WTC11 (cell line): ENCODE measurements at regions not wholly inside any gene's neighbourhood (a gene's known extent, or its start where the extent isn't known, plus 50 kb on each side); places are given as distances from the start of the nearest gene placed in this dataset.

Experiments used
- ATAC-seq: fragments of 200-7000 bp; cut with Tn5 transposase; 2 replicates; pipeline ENCODE4 v1.10.0; 2021; ENCODE audit warnings: mild to moderate bottlenecking, moderate library complexity
- CTCF ChIA-PET: fragments of 300-600 bp; sonication (Branson Sonifier 250); formaldehyde crosslinking; loops from one replicate; lab custom pipeline; 2021; ENCODE audit warnings: antibody characterized with exemption; lab: Charles Lee
- POLR2A ChIA-PET: fragments of 350-600 bp; sonication (Branson Sonifier 250); formaldehyde crosslinking; loops from one replicate; lab custom pipeline; 2021; ENCODE audit warnings: antibody characterized with exemption; lab: Charles Lee
- DNase-seq: peaks from one replicate; pipeline ENCODE4 v3.0.0; 2021; ENCODE audit warnings: low spot score
- H3K27ac Mint-ChIP-seq: 2 replicates; pipeline ENCODE4 v1.8.0; 2021; ENCODE audit warnings: mixed read lengths
- H3K27me3 Mint-ChIP-seq: 2 replicates; pipeline ENCODE4 v1.8.0; 2021; ENCODE audit warnings: low read depth, mild to moderate bottlenecking, moderate library complexity, mixed read lengths
- H3K36me3 Mint-ChIP-seq: 2 replicates; pipeline ENCODE4 v1.8.0; 2021; ENCODE audit warnings: mixed read lengths
- H3K4me1 Mint-ChIP-seq: 2 replicates; pipeline ENCODE4 v1.8.0; 2022; ENCODE audit warnings: mixed read lengths
- H3K4me3 Mint-ChIP-seq: 2 replicates; pipeline ENCODE4 v1.8.0; 2021; ENCODE audit warnings: mild to moderate bottlenecking, moderate library complexity, mixed read lengths
- H3K9me3 Mint-ChIP-seq: 2 replicates; pipeline ENCODE4 v1.8.0; 2021; ENCODE audit warnings: mixed read lengths
- FOXK1 ChIP-seq: sonication (generic); formaldehyde crosslinking; IDR thresholded peaks from 2 replicates; pipeline ENCODE4 v1.8.0; 2022; ENCODE audit warnings: mild to moderate bottlenecking, moderate library complexity, missing genetic modification reagents
- KAT7 ChIP-seq: sonication (generic); formaldehyde crosslinking; IDR thresholded peaks from 2 replicates; pipeline ENCODE4 v1.8.1; 2023; ENCODE audit warnings: missing genetic modification reagents, mild to moderate bottlenecking, borderline replicate concordance
- SMAD3 ChIP-seq: sonication (generic); formaldehyde crosslinking; IDR thresholded peaks from 2 replicates; pipeline ENCODE4 v1.8.0; 2022; ENCODE audit warnings: missing genetic modification reagents, mild to moderate bottlenecking, borderline replicate concordance
- ZNF219 ChIP-seq: sonication (generic); formaldehyde crosslinking; IDR thresholded peaks from 2 replicates; pipeline ENCODE4 v1.8.0; 2023; ENCODE audit warnings: missing genetic modification reagents, mild to moderate bottlenecking, borderline replicate concordance
- TF ChIP-seq, protein P1 (sequence below): sonication (generic); formaldehyde crosslinking; IDR thresholded peaks from 2 replicates; pipeline ENCODE4 v1.8.1; 2023; ENCODE audit warnings: mild to moderate bottlenecking, moderate library complexity, missing genetic modification reagents
- TF ChIP-seq, protein P2 (sequence below): sonication (generic); formaldehyde crosslinking; IDR thresholded peaks from 2 replicates; pipeline ENCODE4 v1.8.1; 2022; ENCODE audit warnings: low read depth, mild to moderate bottlenecking, moderate library complexity, missing genetic modification reagents, borderline replicate concordance
- TF ChIP-seq, protein P3 (sequence below): sonication (generic); formaldehyde crosslinking; IDR thresholded peaks from 2 replicates; pipeline ENCODE4 v1.8.1; 2022; ENCODE audit warnings: mild to moderate bottlenecking, moderate library complexity, missing genetic modification reagents
- TF ChIP-seq, protein P4 (sequence below): sonication (generic); formaldehyde crosslinking; IDR thresholded peaks from 2 replicates; pipeline ENCODE4 v1.8.1; 2022; ENCODE audit warnings: mild to moderate bottlenecking, missing genetic modification reagents, moderate library complexity, borderline replicate concordance
- TF ChIP-seq, protein P5 (sequence below): sonication (generic); formaldehyde crosslinking; IDR thresholded peaks from 2 replicates; pipeline ENCODE4 v1.8.1; 2022; ENCODE audit warnings: low read depth, missing genetic modification reagents, borderline replicate concordance
- TF ChIP-seq, protein P6 (sequence below): sonication (generic); formaldehyde crosslinking; IDR thresholded peaks from 2 replicates; pipeline ENCODE4 v1.8.0; 2022; ENCODE audit warnings: missing genetic modification reagents
- TF ChIP-seq, protein P7 (sequence below): fragments of 250-450 bp; sonication (Bioruptor Pico); conservative IDR thresholded peaks from 2 replicates; pipeline ENCODE4 v1.9.0; 2021; ENCODE audit warnings: mild to moderate bottlenecking

DNA sequence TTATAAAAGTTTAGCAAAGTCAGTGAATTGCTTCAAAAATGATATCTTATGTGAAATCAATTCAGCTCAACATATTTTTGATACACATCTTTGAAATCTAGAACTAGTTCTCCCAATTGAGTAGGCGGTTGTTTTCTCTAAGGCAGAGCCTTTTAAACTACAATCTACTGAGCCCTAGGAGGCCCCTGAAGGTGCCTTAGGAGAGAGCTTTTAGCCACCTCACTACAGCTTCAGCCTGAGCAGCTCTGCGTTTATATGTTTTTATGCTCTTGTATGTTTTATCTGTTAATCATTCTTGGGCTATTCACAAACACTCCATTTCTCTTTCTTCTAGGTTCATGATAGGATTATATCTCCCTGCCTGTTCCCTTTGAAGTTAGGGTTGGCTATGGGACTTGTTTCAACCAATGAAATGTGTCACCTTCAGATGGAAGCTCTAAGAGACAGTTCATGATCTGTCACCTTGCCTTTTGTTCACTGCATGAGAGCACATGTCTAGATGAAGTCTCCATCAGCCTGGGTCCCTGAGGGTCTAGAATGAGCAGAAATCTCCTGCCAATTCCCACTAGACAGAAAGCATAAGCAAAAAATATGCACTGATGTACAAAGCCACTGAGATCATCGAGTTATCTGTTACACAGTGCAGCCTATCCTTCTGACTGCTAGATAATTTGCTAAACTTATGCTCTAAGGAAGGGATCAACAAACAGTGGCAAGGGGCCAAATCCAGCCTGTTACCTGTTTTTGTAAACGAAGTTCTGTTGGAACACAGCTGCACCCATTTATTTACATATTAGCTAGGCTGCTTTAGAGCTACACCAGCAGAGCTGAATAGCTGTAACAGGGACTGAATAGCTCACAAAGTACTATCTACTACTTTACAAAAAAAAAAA is 128.5 kb upstream of the CDK1 start:
- DNase-seq (no peak), ATAC-seq (peak; percentile 60)
- CTCF ChIA-PET = interaction anchor here (0.6 to 3.6 kb wide), 10 partner anchors 14 to 1185 kb away, joined by 3 to 20 read pairs (median 4); no protein-coding TSS in a partner anchor
- H3K4me1 Mint-ChIP-seq = peaks cover 31% of the 10 kb centered on the region
- TF ChIP-seq, protein P1, sequence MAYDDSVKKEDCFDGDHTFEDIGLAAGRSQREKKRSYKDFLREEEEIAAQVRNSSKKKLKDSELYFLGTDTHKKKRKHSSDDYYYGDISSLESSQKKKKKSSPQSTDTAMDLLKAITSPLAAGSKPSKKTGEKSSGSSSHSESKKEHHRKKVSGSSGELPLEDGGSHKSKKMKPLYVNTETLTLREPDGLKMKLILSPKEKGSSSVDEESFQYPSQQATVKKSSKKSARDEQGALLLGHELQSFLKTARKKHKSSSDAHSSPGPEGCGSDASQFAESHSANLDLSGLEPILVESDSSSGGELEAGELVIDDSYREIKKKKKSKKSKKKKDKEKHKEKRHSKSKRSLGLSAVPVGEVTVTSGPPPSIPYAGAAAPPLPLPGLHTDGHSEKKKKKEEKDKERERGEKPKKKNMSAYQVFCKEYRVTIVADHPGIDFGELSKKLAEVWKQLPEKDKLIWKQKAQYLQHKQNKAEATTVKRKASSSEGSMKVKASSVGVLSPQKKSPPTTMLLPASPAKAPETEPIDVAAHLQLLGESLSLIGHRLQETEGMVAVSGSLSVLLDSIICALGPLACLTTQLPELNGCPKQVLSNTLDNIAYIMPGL (CRISPR knock-in tag) = no peak
- no peak for TF ChIP-seq ZNF219 (CRISPR knock-in tag)
- TF ChIP-seq, protein P2, sequence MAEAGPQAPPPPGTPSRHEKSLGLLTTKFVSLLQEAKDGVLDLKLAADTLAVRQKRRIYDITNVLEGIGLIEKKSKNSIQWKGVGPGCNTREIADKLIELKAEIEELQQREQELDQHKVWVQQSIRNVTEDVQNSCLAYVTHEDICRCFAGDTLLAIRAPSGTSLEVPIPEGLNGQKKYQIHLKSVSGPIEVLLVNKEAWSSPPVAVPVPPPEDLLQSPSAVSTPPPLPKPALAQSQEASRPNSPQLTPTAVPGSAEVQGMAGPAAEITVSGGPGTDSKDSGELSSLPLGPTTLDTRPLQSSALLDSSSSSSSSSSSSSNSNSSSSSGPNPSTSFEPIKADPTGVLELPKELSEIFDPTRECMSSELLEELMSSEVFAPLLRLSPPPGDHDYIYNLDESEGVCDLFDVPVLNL (CRISPR knock-in tag) = no peak
- TF ChIP-seq, protein P3, sequence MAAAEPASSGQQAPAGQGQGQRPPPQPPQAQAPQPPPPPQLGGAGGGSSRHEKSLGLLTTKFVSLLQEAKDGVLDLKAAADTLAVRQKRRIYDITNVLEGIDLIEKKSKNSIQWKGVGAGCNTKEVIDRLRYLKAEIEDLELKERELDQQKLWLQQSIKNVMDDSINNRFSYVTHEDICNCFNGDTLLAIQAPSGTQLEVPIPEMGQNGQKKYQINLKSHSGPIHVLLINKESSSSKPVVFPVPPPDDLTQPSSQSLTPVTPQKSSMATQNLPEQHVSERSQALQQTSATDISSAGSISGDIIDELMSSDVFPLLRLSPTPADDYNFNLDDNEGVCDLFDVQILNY = no peak
- TF ChIP-seq, protein P4, sequence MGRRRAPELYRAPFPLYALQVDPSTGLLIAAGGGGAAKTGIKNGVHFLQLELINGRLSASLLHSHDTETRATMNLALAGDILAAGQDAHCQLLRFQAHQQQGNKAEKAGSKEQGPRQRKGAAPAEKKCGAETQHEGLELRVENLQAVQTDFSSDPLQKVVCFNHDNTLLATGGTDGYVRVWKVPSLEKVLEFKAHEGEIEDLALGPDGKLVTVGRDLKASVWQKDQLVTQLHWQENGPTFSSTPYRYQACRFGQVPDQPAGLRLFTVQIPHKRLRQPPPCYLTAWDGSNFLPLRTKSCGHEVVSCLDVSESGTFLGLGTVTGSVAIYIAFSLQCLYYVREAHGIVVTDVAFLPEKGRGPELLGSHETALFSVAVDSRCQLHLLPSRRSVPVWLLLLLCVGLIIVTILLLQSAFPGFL (CRISPR knock-in tag) = no peak
- TF ChIP-seq FOXK1 (CRISPR knock-in tag) = no peak
- TF ChIP-seq SMAD3 (CRISPR knock-in tag) = no peak
- TF ChIP-seq, protein P5, sequence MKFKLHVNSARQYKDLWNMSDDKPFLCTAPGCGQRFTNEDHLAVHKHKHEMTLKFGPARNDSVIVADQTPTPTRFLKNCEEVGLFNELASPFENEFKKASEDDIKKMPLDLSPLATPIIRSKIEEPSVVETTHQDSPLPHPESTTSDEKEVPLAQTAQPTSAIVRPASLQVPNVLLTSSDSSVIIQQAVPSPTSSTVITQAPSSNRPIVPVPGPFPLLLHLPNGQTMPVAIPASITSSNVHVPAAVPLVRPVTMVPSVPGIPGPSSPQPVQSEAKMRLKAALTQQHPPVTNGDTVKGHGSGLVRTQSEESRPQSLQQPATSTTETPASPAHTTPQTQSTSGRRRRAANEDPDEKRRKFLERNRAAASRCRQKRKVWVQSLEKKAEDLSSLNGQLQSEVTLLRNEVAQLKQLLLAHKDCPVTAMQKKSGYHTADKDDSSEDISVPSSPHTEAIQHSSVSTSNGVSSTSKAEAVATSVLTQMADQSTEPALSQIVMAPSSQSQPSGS (CRISPR knock-in tag) = no peak
- TF ChIP-seq, protein P6, sequence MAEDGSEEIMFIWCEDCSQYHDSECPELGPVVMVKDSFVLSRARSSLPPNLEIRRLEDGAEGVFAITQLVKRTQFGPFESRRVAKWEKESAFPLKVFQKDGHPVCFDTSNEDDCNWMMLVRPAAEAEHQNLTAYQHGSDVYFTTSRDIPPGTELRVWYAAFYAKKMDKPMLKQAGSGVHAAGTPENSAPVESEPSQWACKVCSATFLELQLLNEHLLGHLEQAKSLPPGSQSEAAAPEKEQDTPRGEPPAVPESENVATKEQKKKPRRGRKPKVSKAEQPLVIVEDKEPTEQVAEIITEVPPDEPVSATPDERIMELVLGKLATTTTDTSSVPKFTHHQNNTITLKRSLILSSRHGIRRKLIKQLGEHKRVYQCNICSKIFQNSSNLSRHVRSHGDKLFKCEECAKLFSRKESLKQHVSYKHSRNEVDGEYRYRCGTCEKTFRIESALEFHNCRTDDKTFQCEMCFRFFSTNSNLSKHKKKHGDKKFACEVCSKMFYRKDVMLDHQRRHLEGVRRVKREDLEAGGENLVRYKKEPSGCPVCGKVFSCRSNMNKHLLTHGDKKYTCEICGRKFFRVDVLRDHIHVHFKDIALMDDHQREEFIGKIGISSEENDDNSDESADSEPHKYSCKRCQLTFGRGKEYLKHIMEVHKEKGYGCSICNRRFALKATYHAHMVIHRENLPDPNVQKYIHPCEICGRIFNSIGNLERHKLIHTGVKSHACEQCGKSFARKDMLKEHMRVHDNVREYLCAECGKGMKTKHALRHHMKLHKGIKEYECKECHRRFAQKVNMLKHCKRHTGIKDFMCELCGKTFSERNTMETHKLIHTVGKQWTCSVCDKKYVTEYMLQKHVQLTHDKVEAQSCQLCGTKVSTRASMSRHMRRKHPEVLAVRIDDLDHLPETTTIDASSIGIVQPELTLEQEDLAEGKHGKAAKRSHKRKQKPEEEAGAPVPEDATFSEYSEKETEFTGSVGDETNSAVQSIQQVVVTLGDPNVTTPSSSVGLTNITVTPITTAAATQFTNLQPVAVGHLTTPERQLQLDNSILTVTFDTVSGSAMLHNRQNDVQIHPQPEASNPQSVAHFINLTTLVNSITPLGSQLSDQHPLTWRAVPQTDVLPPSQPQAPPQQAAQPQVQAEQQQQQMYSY = no peak
- no peak for TF ChIP-seq KAT7 (CRISPR knock-in tag)
- TF ChIP-seq, protein P7, sequence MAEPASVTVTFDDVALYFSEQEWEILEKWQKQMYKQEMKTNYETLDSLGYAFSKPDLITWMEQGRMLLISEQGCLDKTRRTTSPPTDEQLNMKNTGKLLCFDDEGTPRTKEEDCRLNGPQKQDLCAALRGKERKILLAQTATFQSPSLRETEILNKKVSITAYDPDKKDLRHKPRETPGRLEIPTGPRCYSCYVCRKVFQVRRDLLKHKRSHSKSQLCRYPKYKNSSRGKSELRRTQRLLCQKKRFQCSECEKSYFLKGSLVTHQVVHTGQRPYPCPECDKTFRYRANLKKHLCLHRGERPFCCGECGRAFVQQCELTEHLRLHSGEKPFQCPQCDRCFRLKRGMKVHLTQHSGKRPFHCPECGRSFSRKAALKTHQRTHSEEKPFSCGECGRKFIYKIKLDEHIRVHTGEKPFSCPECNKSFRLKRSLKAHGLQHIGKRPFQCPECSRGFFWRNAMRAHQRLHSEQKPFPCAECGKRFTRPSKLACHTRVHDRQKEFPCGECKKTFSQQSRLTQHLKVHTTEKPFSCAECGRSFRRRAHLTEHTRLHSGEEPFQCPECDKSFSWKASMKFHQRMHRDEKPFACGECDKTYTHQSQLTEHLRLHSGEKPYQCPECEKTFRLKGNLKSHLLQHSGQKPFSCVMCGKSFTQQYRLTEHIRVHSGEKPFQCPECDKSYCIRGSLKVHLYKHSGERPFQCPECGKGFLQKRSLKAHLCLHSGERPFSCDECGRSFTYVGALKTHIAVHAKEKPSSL = no peak
- no peak overlapping the region for H3K4me3 Mint-ChIP-seq
- no peaks in the 10 kb centered on the region for H3K36me3 Mint-ChIP-seq
- H3K27ac Mint-ChIP-seq = peak overlapping the region; percentile 10
- POLR2A ChIA-PET = interaction anchor here (0.6 to 1.1 kb wide), 3 partner anchors 10 to 805 kb away, joined by 3 to 10 read pairs (median 4); no protein-coding TSS in a partner anchor
- H3K9me3 Mint-ChIP-seq = 0 out of 2 replicates have a peak, but pooled peaks cover 5% of the 10 kb centered on the region
- no peaks in the 10 kb centered on the region for H3K27me3 Mint-ChIP-seq
